A549 (cell line): ENCODE measurements at regions not wholly inside any gene's neighbourhood (a gene's known extent, or its start where the extent isn't known, plus 50 kb on each side); places are given as distances from the start of the nearest gene placed in this dataset.
A peak's percentile ranks its signal among the peaks of the same experiment; 100 is the strongest.

Source experiments
- ATAC-seq, 2 experiments: fragments of 200-7000 bp in 1 of 2; fragments of >200 bp in 1 of 2; cut with Nextera tagmentation in 1 of 2; cut with Tn5 transposase in 1 of 2; 3 replicates each; pipeline versions ENCODE4 v1.8.0 to v1.9.1; 2018 to 2020; ENCODE audit warnings: mild to moderate bottlenecking in 1 of 2, moderate library complexity in 1 of 2
- CTCF ChIA-PET: fragments of 300-600 bp; sonication (Branson Sonifier 250); formaldehyde crosslinking; extraction: SDS; loops from one replicate; lab custom pipeline; 2021; ENCODE audit warnings: antibody characterized with exemption, inconsistent platforms; lab: Yijun Ruan, JAX
- POLR2A ChIA-PET: fragments of 350-600 bp; formaldehyde crosslinking; extraction: SDS; loops from one replicate; lab custom pipeline; 2021; ENCODE audit warnings: antibody characterized with exemption, inconsistent platforms; lab: Yijun Ruan, JAX
- DNase-seq, 2 experiments: peaks; one replicate each; pipeline versions ENCODE4 v3.0.0 to v3.0.0-alpha.2; 2011 to 2016; ENCODE audit warnings: low read depth in 1 of 2, low spot score in 1 of 2
- FAIRE-seq: peaks from 2 replicates; lab custom pipeline; 2011; peaks lifted over from hg19 to GRCh38; lab: Jason Lieb, UNC
- H3K27ac ChIP-seq, 2 experiments: fragments of >200 bp; sonication (Bioruptor Twin); formaldehyde crosslinking; 3 replicates each; pipeline ENCODE4 v1.5.1; 2016 to 2017
- H3K4me1 ChIP-seq: fragments of >200 bp; sonication (Bioruptor Twin); formaldehyde crosslinking; 3 replicates; pipeline ENCODE4 v1.6.1; 2016
- H3K4me2 ChIP-seq: fragments of >200 bp; sonication (Bioruptor Twin); formaldehyde crosslinking; 3 replicates; pipeline ENCODE4 v1.6.1; 2016
- H3K4me3 ChIP-seq: fragments of >200 bp; sonication (Bioruptor Twin); formaldehyde crosslinking; 3 replicates; pipeline ENCODE4 v1.5.1; 2016
- H3K9me3 ChIP-seq: fragments of >200 bp; sonication (Bioruptor Twin); formaldehyde crosslinking; 3 replicates; pipeline ENCODE4 v1.6.1; 2016
- CBX8 ChIP-seq: fragments of 200-600 bp; sonication (generic); IDR thresholded peaks from 2 replicates; pipeline ENCODE4 v1.6.1; 2016
- CEBPB ChIP-seq, 2 experiments: fragments of >200 bp in 1 of 2; sonication (Bioruptor Twin) in 1 of 2; formaldehyde crosslinking in 1 of 2; IDR thresholded peaks; 2 replicates each; pipeline ENCODE4 v1.6.1; 2012 to 2016
- CHD4 ChIP-seq: fragments of 200-600 bp; sonication (generic); IDR thresholded peaks from 2 replicates; pipeline ENCODE4 v1.6.1; 2016; ENCODE audit warnings: antibody characterized with exemption, mild to moderate bottlenecking, borderline replicate concordance
- EP300 ChIP-seq, 2 experiments: fragments of >200 bp; sonication (Bioruptor Twin); formaldehyde crosslinking; IDR thresholded peaks; 2 replicates in 1 of 2; 3 replicates in 1 of 2; pipeline ENCODE4 v1.6.1; 2016 to 2017
- FOSB ChIP-seq: fragments of 250-450 bp; sonication (Bioruptor Pico); IDR thresholded peaks from 2 replicates; pipeline ENCODE4 v1.5.0; 2020; ENCODE audit warnings: mild to moderate bottlenecking, moderate library complexity
- FOSL2 ChIP-seq, 2 experiments: fragments of 450-650 bp in 1 of 2; fragments of >200 bp in 1 of 2; sonication (Bioruptor Twin) in 1 of 2; formaldehyde crosslinking; IDR thresholded peaks; 2 replicates each; pipeline versions ENCODE4 v1.5.0 to v1.6.1; 2016 to 2020; ENCODE audit warnings: mild to moderate bottlenecking in 1 of 2, moderate library complexity in 1 of 2
- FOXS1 ChIP-seq: fragments of 250-450 bp; sonication (Bioruptor Pico); IDR thresholded peaks from 2 replicates; pipeline ENCODE4 v1.5.0; 2020; ENCODE audit warnings: mild to moderate bottlenecking, moderate library complexity
- GATA3 ChIP-seq: IDR thresholded peaks from 2 replicates; pipeline ENCODE4 v1.6.1; 2012; ENCODE audit warnings: borderline replicate concordance
- HDAC2 ChIP-seq: fragments of 200-600 bp; sonication (generic); IDR thresholded peaks from 2 replicates; pipeline ENCODE4 v1.6.1; 2016
- JUN ChIP-seq, 2 experiments: fragments of >200 bp; sonication (Bioruptor Twin); formaldehyde crosslinking; IDR thresholded peaks; 2 replicates in 1 of 2; 3 replicates in 1 of 2; pipeline ENCODE4 v1.6.1; 2016 to 2017
- JUNB ChIP-seq: fragments of >200 bp; sonication (Bioruptor Twin); formaldehyde crosslinking; IDR thresholded peaks from 2 replicates; pipeline ENCODE4 v1.6.1; 2016
- MAFK ChIP-seq: fragments of 450-650 bp; IDR thresholded peaks from 2 replicates; pipeline ENCODE4 v1.6.1; 2014; ENCODE audit not compliant: partially characterized antibody
- MAX ChIP-seq: IDR thresholded peaks from 2 replicates; pipeline ENCODE4 v1.6.1; 2012
- NPAS2 ChIP-seq: fragments of 250-450 bp; sonication (Bioruptor Pico); IDR thresholded peaks from 2 replicates; pipeline ENCODE4 v1.8.0; 2022; ENCODE audit warnings: mild to moderate bottlenecking, moderate library complexity, borderline replicate concordance
- PBX3 ChIP-seq: IDR thresholded peaks from 2 replicates; pipeline ENCODE4 v1.6.1; 2012
- SMC3 ChIP-seq: fragments of >200 bp; sonication (Bioruptor Twin); formaldehyde crosslinking; IDR thresholded peaks from 3 replicates; pipeline ENCODE4 v1.6.1; 2018; ENCODE audit warnings: inconsistent platforms
- TP53 ChIP-seq: fragments of 250-450 bp; sonication (Bioruptor Pico); IDR thresholded peaks from 2 replicates; pipeline ENCODE4 v1.5.0; 2021; ENCODE audit warnings: mild to moderate bottlenecking, moderate library complexity
- WGBS: methylation state at CpG from one replicate; pipeline ENCODE4 v1.1.6; 2017; ENCODE audit errors: missing lambda C conversion rate; 5-methylcytosine and 5-hydroxymethylcytosine counted together
- TF ChIP-seq, protein P1 (sequence below): fragments of >200 bp; sonication (Bioruptor Twin); formaldehyde crosslinking; IDR thresholded peaks from 3 replicates; pipeline ENCODE4 v1.5.1; 2016
- TF ChIP-seq, protein P2 (sequence below): fragments of 250-450 bp; sonication (Bioruptor Pico); IDR thresholded peaks from 2 replicates; pipeline ENCODE4 v1.5.0; 2020; ENCODE audit warnings: low read depth, mild to moderate bottlenecking, moderate library complexity
- TF ChIP-seq, protein P3 (sequence below): fragments of >200 bp; sonication (Bioruptor Twin); formaldehyde crosslinking; IDR thresholded peaks from 2 replicates; pipeline ENCODE4 v1.6.1; 2016

DNA sequence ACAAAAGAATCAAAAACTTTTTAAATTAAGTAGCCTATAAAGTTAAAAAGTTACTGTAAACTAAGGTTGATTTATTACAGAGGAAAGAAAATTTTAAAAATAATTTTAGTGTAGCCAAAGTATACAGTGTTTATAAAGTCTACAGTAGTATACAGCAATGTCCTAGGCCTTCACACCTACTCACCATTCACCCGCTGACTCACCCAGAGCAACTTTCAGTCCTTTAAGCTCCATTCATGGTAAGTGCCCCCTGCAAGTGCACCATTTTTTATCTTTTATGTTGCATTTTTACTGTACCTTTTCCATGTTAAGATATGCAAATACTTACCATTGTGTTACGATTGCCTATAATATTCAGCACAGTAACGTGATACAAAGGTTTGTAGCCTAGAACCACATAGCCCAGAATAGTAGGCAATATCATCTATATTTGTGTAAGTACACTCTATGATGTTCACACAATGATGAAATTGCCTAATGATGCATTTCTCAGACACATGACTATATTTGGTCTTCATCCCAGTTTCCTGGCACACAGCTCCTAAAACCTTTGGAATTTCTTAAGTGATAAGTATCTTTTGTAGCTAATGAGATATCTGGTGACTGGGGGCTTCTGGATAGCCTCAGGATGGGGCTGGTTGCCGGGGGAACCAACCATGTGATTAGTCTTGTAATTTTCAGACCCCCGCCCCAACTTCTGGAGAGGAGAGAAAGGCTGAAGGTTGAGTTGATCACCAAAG, 111.0 kb downstream of the MRPL14 start:
- CTCF ChIA-PET: interaction anchor here (0.6 to 1.6 kb wide), 3 partner anchors 14 to 273 kb away, joined by 3 to 6 read pairs (median 3); partner anchors contain the start of gene VEGFA
- ATAC-seq: no peak
- no peak overlapping the region for H3K4me3 ChIP-seq
- POLR2A ChIA-PET: no interaction called here
- 80% methylated on average over 5 of the region's 5 CpGs for WGBS
- no peak for TF ChIP-seq FOXS1 (CRISPR knock-in tag)
- TF ChIP-seq CHD4: no peak
- TF ChIP-seq, protein P1, sequence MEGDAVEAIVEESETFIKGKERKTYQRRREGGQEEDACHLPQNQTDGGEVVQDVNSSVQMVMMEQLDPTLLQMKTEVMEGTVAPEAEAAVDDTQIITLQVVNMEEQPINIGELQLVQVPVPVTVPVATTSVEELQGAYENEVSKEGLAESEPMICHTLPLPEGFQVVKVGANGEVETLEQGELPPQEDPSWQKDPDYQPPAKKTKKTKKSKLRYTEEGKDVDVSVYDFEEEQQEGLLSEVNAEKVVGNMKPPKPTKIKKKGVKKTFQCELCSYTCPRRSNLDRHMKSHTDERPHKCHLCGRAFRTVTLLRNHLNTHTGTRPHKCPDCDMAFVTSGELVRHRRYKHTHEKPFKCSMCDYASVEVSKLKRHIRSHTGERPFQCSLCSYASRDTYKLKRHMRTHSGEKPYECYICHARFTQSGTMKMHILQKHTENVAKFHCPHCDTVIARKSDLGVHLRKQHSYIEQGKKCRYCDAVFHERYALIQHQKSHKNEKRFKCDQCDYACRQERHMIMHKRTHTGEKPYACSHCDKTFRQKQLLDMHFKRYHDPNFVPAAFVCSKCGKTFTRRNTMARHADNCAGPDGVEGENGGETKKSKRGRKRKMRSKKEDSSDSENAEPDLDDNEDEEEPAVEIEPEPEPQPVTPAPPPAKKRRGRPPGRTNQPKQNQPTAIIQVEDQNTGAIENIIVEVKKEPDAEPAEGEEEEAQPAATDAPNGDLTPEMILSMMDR: no peak
- no peak for TF ChIP-seq PBX3
- no peak for TF ChIP-seq FOSL2 (IDR thresholded peaks at IDR 0.05)
- no peak for TF ChIP-seq FOSL2 (CRISPR knock-in tag; IDR thresholded peaks at IDR 0.05)
- TF ChIP-seq JUN (IDR thresholded peaks at IDR 0.05): no peak
- no peak for TF ChIP-seq CBX8
- TF ChIP-seq EP300 (IDR thresholded peaks at IDR 0.05): no peak
- no peak for TF ChIP-seq TP53 (CRISPR knock-in tag)
- TF ChIP-seq, protein P2, sequence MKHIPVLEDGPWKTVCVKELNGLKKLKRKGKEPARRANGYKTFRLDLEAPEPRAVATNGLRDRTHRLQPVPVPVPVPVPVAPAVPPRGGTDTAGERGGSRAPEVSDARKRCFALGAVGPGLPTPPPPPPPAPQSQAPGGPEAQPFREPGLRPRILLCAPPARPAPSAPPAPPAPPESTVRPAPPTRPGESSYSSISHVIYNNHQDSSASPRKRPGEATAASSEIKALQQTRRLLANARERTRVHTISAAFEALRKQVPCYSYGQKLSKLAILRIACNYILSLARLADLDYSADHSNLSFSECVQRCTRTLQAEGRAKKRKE (CRISPR knock-in tag): no peak
- no peak for TF ChIP-seq MAFK
- TF ChIP-seq HDAC2: no peak
- H3K9me3 ChIP-seq: peaks cover 12% of the 10 kb centered on the region
- H3K4me2 ChIP-seq: no peak overlapping the region
- no peak for FAIRE-seq
- H3K4me1 ChIP-seq: peaks cover 18% of the 10 kb centered on the region
- no peak for DNase-seq
- H3K27ac ChIP-seq: peak overlapping the region in 1 of 2 experiments; percentile 34; a peak in 2 of 6 replicates

- WGBS: 10% methylated on average over 3 of the region's 3 CpGs
- peak overlapping the region; percentile 63 for H3K4me2 ChIP-seq
- H3K4me1 ChIP-seq: peaks cover 48% of the 10 kb centered on the region
- TF ChIP-seq GATA3 (peak; percentile 31; the same call in 1 of the 2 replicates), CEBPB (IDR thresholded peaks at IDR 0.05) (peak; percentile 78 to 81), JUN (IDR thresholded peaks at IDR 0.05) (peak; percentile 46 to 53; a peak in 3 of 5 replicates), MAX (peak; percentile 56), NPAS2 (CRISPR knock-in tag) (no peak), EP300 (IDR thresholded peaks at IDR 0.05) (peak; percentile 66 to 74; a peak in 3 of 5 replicates), FOSB (no peak), SMC3 (peak; percentile 7; the same call in 1 of the 3 replicates), FOSL2 (IDR thresholded peaks at IDR 0.05) (peak; percentile 65), FOSL2 (CRISPR knock-in tag; IDR thresholded peaks at IDR 0.05) (peak; percentile 63), JUNB (peak; percentile 59; the same call in 1 of the 2 replicates)
- TF ChIP-seq, protein P3, sequence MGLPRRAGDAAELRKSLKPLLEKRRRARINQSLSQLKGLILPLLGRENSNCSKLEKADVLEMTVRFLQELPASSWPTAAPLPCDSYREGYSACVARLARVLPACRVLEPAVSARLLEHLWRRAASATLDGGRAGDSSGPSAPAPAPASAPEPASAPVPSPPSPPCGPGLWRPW: peak; percentile 75
- TF ChIP-seq, all 56 proteins: peak for 9
- FAIRE-seq (no peak), ATAC-seq (peak; percentile 39 to 66; a peak in 4 of 6 replicates), DNase-seq (peak in 1 of 2 experiments; percentile 66)
- POLR2A ChIA-PET: interaction anchor here (1.7 kb wide), 1 partner anchor 31 kb away, joined by 5 read pairs; no protein-coding TSS in a partner anchor
- CTCF ChIA-PET: interaction anchor here (0.9 to 4.8 kb wide), 5 partner anchors 9 to 67 kb away, joined by 4 to 39 read pairs (median 5); no protein-coding TSS in a partner anchor
- peaks cover 12% of the 10 kb centered on the region for H3K9me3 ChIP-seq
- H3K4me3 ChIP-seq: no peak overlapping the region
- H3K27ac ChIP-seq: peak overlapping the region; percentile 84 to 100
Measured at GRCh38 chr6:44012078-44012493, 115.2 kb downstream of the MRPL14 start.
